Osteoblast (primary cell): ENCODE measurements at regions not wholly inside any gene's neighbourhood (a gene's known extent, or its start where the extent isn't known, plus 50 kb on each side); places are given as distances from the start of the nearest gene placed in this dataset.
A peak's percentile ranks its signal among the peaks of the same experiment; 100 is the strongest.

Experiments used
- DNase-seq: peaks from one replicate; pipeline ENCODE4 v3.0.0; 2011; ENCODE audit warnings: low spot score, mixed read lengths; ENCODE audit not compliant: insufficient read length; ENCODE audit errors: missing footprints
- H2AFZ ChIP-seq: 2 replicates; pipeline ENCODE4 v1.6.0; 2011; ENCODE audit warnings: mild to moderate bottlenecking, low read length
- H3K27ac ChIP-seq: 2 replicates; pipeline ENCODE4 v1.5.1; 2011; ENCODE audit warnings: mild to moderate bottlenecking, low read depth, low read length, moderate library complexity
- H3K27me3 ChIP-seq: 2 replicates; pipeline ENCODE4 v1.6.0; 2012; ENCODE audit warnings: mild to moderate bottlenecking, control low read depth, inconsistent platforms, low read length, moderate library complexity; ENCODE audit not compliant: insufficient read depth
- H3K36me3 ChIP-seq: 2 replicates; pipeline ENCODE4 v1.5.1; 2011; ENCODE audit warnings: mild to moderate bottlenecking, low read length, control low read depth, moderate library complexity; ENCODE audit not compliant: insufficient read depth
- H3K4me1 ChIP-seq: 2 replicates; pipeline ENCODE4 v1.5.1; 2011; ENCODE audit warnings: mild to moderate bottlenecking, low read length, control low read depth, moderate library complexity; ENCODE audit not compliant: insufficient read depth
- H3K4me2 ChIP-seq: 2 replicates; pipeline ENCODE4 v1.6.0; 2011; ENCODE audit warnings: mild to moderate bottlenecking, low read length; ENCODE audit not compliant: insufficient read depth
- H3K4me3 ChIP-seq: fragments of 200-600 bp; sonication (generic); 3 replicates; pipeline ENCODE4 v1.5.1; 2012; ENCODE audit warnings: mild to moderate bottlenecking, low read length, inconsistent platforms; ENCODE audit not compliant: insufficient read depth
- H3K79me2 ChIP-seq: 2 replicates; pipeline ENCODE4 v1.6.0; 2012; ENCODE audit warnings: mild to moderate bottlenecking, low read length, control low read depth, inconsistent platforms; ENCODE audit not compliant: insufficient read depth
- H3K9me3 ChIP-seq: 2 replicates; pipeline ENCODE4 v1.5.1; 2011; ENCODE audit warnings: low read depth, low read length, control low read depth
- H4K20me1 ChIP-seq: 2 replicates; pipeline ENCODE4 v1.6.0; 2012; ENCODE audit warnings: mild to moderate bottlenecking, low read length, control low read depth; ENCODE audit not compliant: insufficient read depth
- TF ChIP-seq, protein P1 (sequence below): IDR thresholded peaks from 2 replicates; pipeline ENCODE4 v1.5.1; 2011; ENCODE audit warnings: mild to moderate bottlenecking, low read depth, low read length, moderate library complexity; ENCODE audit errors: extremely low read depth

DNA sequence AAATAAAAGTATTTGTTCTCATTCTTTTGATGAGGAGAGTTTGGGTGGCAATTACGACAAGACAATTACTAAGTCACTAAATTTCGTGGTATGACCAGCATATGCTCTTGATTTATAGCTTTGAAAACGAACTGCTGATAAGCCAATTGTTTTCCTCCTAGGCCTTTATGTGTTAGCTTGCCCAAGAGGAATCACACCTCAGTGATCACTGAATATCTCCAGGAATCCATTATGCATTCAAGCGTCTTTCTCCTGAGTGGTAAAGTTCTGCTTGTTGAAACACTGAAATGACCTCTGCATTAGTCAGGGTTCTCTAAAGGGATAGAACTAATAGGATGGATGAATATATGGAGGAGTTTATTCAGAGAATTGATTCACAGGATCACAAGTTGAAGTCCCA, 677.7 kb upstream of the MEF2C start:
- Histone ChIP-seq H3K9me3 (no peaks in the 10 kb centered on the region), H4K20me1 (no peaks in the 10 kb centered on the region), H3K27ac (no peak overlapping the region), H3K27me3 (no peaks in the 10 kb centered on the region), H3K4me2 (no peak overlapping the region), H3K4me1 (peaks cover 10% of the 10 kb centered on the region), H3K4me3 (no peak overlapping the region), H3K36me3 (no peaks in the 10 kb centered on the region), H2AFZ (no peak overlapping the region), H3K79me2 (no peaks in the 10 kb centered on the region)
- TF ChIP-seq, protein P1, sequence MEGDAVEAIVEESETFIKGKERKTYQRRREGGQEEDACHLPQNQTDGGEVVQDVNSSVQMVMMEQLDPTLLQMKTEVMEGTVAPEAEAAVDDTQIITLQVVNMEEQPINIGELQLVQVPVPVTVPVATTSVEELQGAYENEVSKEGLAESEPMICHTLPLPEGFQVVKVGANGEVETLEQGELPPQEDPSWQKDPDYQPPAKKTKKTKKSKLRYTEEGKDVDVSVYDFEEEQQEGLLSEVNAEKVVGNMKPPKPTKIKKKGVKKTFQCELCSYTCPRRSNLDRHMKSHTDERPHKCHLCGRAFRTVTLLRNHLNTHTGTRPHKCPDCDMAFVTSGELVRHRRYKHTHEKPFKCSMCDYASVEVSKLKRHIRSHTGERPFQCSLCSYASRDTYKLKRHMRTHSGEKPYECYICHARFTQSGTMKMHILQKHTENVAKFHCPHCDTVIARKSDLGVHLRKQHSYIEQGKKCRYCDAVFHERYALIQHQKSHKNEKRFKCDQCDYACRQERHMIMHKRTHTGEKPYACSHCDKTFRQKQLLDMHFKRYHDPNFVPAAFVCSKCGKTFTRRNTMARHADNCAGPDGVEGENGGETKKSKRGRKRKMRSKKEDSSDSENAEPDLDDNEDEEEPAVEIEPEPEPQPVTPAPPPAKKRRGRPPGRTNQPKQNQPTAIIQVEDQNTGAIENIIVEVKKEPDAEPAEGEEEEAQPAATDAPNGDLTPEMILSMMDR: no peak
- DNase-seq: no peak

DNA sequence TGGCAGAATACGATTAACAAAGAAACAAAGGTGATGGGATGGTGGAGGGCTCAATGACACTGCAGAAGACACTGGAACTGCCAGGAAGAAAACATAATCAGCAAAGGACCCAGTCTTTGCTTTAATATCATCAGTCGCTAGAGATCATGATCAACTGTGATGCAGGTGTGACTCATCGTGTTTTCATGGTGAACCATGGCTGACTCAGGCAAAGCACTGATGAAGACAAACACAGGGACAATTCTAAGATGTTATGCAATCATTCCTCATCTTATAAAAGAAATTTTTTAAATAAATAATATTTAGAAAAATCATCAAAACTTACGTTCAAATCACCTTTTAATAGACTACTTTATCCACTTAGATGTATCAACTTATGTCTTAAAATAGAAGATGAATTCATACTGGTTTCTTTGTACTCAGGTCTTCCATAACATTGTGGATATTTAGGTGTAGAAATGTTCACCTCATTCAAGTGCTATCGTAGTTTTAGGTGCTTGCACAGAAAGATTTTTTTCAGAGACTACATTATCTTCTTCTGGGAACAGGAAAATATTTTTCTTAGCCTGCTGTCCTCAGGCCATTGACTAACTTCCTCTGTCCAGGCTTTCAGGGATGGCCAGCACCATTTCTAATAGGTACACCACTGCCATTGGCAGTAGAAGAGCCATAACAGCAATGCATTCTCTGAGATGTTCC, 673.4 kb upstream of the MEF2C start:
- TF ChIP-seq, protein P1: no peak
- Histone ChIP-seq H3K27ac (peak overlapping the region; percentile 43), H3K4me2 (peak overlapping the region; percentile 15), H2AFZ (no peak overlapping the region), H3K4me3 (no peak overlapping the region), H3K36me3 (no peaks in the 10 kb centered on the region), H3K4me1 (peaks cover 10% of the 10 kb centered on the region), H3K9me3 (no peaks in the 10 kb centered on the region), H3K27me3 (no peaks in the 10 kb centered on the region), H3K79me2 (no peaks in the 10 kb centered on the region), H4K20me1 (no peaks in the 10 kb centered on the region)
- DNase-seq: peak; percentile 73

DNA sequence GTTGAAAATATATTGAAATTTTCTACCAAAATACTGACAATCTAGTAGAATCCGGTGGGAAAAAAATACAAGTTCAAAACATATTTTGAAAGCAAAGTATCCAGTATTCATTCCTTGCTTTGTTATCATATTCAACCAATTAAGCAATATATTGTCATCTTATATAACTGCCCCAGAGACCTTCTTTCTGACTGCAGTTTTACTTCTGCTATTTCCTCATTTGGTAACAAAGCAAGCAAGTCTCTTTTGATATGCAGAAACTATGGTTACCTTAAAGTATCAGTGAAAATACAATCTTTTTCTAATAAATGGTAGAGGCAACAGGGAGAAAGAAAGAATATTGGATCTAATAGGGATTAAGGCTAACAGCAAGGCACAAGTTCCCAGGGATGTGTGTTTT, 663.7 kb upstream of the MEF2C start:
- Histone ChIP-seq H3K27me3 (no peaks in the 10 kb centered on the region), H3K27ac (no peak overlapping the region), H3K9me3 (no peaks in the 10 kb centered on the region), H3K36me3 (no peaks in the 10 kb centered on the region), H3K4me1 (no peaks in the 10 kb centered on the region), H3K79me2 (no peaks in the 10 kb centered on the region), H3K4me2 (no peak overlapping the region), H3K4me3 (no peak overlapping the region), H2AFZ (no peak overlapping the region), H4K20me1 (no peaks in the 10 kb centered on the region)
- no peak for DNase-seq
- TF ChIP-seq, protein P1: no peak

DNA sequence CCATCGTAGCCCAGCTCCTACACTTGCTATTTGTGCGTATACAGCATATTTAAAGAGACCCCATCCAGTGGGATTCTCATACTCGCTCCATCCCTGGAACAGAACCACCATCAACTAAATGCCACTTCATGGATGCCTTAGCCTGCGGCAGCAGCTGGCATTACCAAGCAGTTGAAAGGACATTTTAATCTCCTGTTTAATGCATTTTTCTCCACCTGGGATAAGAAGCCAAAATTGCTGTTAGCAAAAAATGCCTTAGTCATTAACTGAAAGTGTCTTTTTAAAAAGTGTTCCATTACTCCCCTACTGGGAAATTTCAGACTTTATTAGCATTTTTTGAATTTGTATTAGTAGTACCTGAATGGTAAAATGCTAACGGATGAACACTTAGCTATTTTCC, 662.6 kb upstream of the MEF2C start:
- H3K4me1 ChIP-seq: no peaks in the 10 kb centered on the region
- no peaks in the 10 kb centered on the region for H3K9me3 ChIP-seq
- H3K4me2 ChIP-seq: no peak overlapping the region
- H3K27ac ChIP-seq: no peak overlapping the region
- H3K4me3 ChIP-seq: no peak overlapping the region
- no peaks in the 10 kb centered on the region for H4K20me1 ChIP-seq
- H3K36me3 ChIP-seq: no peaks in the 10 kb centered on the region
- TF ChIP-seq, protein P1: no peak
- H3K79me2 ChIP-seq: no peaks in the 10 kb centered on the region
- no peak overlapping the region for H2AFZ ChIP-seq
- H3K27me3 ChIP-seq: no peaks in the 10 kb centered on the region
- DNase-seq: no peak
